Left lung (tissue), 4 donors: ENCODE measurements at regions not wholly inside any gene's neighbourhood (a gene's known extent, or its start where the extent isn't known, plus 50 kb on each side); places are given as distances from the start of the nearest gene placed in this dataset.

ENCODE experiments used
- ATAC-seq: fragments of 200-7000 bp; cut with Tn5 transposase; one replicate; pipeline ENCODE4 v1.9.1; 2020; ENCODE audit warnings: moderate library complexity
- DNase-seq, 4 donors: peaks; one replicate each; pipeline ENCODE4 v3.0.0-alpha.2; 2013 to 2020
- H3K27ac ChIP-seq, 2 donors: fragments of 200-600 bp; sonication (generic) in 1 of 2; one replicate each; pipeline versions ENCODE4 v1.5.0 to v1.8.0; 2020 to 2021
- H3K27me3 ChIP-seq, 2 donors: fragments of 200-600 bp; sonication (generic) in 1 of 2; one replicate each; pipeline versions ENCODE4 v1.5.0 to v1.8.0; 2020 to 2021
- H3K36me3 ChIP-seq, 2 donors: fragments of 200-600 bp; sonication (generic) in 1 of 2; one replicate each; pipeline versions ENCODE4 v1.5.0 to v1.8.0; 2020 to 2021
- H3K4me1 ChIP-seq, 2 donors: fragments of 200-600 bp; one replicate each; pipeline ENCODE4 v1.8.0; 2021
- H3K4me3 ChIP-seq, 2 donors: fragments of 200-600 bp; sonication (generic) in 1 of 2; one replicate each; pipeline versions ENCODE4 v1.5.0 to v1.8.0; 2020 to 2021; ENCODE audit warnings: mild to moderate bottlenecking in 1 of 2
- H3K9me3 ChIP-seq, 2 donors: fragments of 200-600 bp; sonication (generic) in 1 of 2; one replicate each; pipeline versions ENCODE4 v1.5.0 to v1.8.0; 2020 to 2021
- intact Hi-C, 2 donors: fragments of 100-400 bp; cut with DNase I; formaldehyde crosslinking; loops; one replicate each; pipeline versions ENCODE4 v1.11.2 to v1.14.2; 2022
- TF ChIP-seq, protein P1 (sequence below), 2 donors: fragments of 200-600 bp; sonication (generic) in 1 of 2; IDR thresholded peaks; one replicate each; pipeline versions ENCODE4 v1.5.0 to v1.8.0; 2021; ENCODE audit warnings: antibody characterized with exemption in 2 of 2
- donor health status: DM: no; HTN: yes; CAD: no.
- donor health status: DM: no; HTN: no; CAD: no.

DNA sequence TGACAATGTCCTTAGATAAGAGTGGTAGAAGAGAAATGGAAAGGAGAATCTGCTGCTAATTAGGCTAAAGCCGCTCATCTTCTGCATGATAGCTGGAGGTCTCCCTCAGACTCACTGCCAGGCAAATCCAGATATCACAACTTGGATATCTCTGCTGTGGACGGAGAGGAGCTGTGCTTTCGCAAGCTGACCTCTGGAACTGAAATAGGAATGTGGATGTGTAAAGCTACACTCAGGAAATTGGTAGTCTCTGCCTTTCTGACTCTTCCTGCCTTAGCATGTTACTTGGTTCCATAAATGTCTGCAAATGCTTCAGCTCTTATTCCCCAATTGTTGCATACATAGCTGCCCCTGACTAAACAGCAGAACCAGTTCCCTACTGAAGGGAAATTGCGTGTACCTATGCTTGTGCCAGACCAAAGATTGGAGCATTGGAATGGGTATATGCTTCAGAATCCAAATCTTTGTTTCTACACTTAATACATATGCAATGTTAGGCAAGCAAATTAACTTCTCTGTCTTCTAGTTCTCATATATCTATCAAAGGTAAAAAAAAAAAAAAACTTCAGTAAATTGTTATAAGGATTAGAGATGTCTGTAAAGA, 74.7 kb upstream of the ROBO2 start:
- DNase-seq (no peak), ATAC-seq (no peak)
- Histone ChIP-seq H3K27me3 (no peaks in the 10 kb centered on the region), H3K4me3 (no peak overlapping the region), H3K27ac (no peak overlapping the region), H3K4me1 (no peaks in the 10 kb centered on the region), H3K36me3 (no peaks in the 10 kb centered on the region), H3K9me3 (no peaks in the 10 kb centered on the region)
- TF ChIP-seq, protein P1, sequence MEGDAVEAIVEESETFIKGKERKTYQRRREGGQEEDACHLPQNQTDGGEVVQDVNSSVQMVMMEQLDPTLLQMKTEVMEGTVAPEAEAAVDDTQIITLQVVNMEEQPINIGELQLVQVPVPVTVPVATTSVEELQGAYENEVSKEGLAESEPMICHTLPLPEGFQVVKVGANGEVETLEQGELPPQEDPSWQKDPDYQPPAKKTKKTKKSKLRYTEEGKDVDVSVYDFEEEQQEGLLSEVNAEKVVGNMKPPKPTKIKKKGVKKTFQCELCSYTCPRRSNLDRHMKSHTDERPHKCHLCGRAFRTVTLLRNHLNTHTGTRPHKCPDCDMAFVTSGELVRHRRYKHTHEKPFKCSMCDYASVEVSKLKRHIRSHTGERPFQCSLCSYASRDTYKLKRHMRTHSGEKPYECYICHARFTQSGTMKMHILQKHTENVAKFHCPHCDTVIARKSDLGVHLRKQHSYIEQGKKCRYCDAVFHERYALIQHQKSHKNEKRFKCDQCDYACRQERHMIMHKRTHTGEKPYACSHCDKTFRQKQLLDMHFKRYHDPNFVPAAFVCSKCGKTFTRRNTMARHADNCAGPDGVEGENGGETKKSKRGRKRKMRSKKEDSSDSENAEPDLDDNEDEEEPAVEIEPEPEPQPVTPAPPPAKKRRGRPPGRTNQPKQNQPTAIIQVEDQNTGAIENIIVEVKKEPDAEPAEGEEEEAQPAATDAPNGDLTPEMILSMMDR (IDR thresholded peaks at IDR 0.05), result no peak
- intact Hi-C loops, result no loop called here

DNA sequence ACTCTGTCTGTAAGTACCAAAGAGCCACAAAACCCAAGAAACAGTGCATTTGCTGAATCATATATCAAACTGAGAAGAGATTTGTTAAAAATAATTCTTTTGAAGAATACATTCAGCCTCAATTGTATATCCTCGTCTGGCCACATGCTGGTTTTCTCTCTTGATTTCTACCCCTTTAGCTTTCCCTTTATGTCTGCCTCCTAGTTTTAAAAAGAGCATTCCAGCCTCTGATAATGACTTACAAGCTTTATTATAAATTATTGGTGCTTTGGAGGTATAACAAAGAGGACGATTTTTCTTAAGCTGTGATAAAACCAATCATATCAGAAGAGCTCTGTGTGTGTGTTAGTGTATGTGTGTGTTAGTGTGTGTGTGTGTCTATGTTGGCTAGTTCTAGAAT, 70.4 kb upstream of the ROBO2 start:
- no peak for DNase-seq
- no peaks in the 10 kb centered on the region for H3K36me3 ChIP-seq
- TF ChIP-seq, protein P1 (IDR thresholded peaks at IDR 0.05), result no peak
- H3K4me1 ChIP-seq, result no peaks in the 10 kb centered on the region
- no peak overlapping the region for H3K4me3 ChIP-seq
- H3K27me3 ChIP-seq, result no peaks in the 10 kb centered on the region
- H3K9me3 ChIP-seq, result no peaks in the 10 kb centered on the region
- intact Hi-C loops, result no loop called here
- no peak overlapping the region for H3K27ac ChIP-seq
- ATAC-seq, result no peak

DNA sequence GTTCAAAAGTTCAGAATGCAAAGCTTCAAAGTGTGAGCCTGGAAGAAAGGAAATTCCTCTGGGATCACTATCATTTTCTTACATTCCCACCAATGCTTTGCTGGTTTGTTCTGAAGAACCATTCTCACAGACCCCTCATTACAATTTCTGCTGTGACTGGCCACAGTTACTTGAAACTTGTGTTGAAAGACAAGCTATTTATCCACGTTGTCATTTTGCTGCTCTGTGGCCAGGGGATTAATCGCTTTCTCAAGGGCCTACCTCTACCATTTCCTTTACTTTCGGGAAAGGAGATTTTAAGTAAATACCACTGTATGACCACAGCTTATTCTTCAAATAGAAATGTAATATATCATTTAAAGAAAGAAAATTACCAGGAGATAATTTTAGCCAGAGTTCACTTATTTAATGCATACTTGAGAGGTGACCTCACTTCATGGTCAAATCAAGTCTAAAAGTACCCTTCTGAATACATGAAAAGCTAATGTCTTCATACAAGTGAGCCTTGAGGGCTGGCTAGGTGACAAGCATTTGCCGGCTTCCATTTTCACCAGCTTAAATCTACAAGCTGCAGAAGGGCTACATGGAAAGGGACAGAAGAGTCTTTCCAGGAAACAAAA, 69.8 kb upstream of the ROBO2 start:
- intact Hi-C loops, result no loop called here
- Histone ChIP-seq H3K4me1 (no peaks in the 10 kb centered on the region), H3K4me3 (no peak overlapping the region), H3K27ac (no peak overlapping the region), H3K27me3 (no peaks in the 10 kb centered on the region), H3K9me3 (no peaks in the 10 kb centered on the region), H3K36me3 (no peaks in the 10 kb centered on the region)
- DNase-seq (no peak), ATAC-seq (no peak)
- TF ChIP-seq, protein P1 (IDR thresholded peaks at IDR 0.05), result no peak

DNA sequence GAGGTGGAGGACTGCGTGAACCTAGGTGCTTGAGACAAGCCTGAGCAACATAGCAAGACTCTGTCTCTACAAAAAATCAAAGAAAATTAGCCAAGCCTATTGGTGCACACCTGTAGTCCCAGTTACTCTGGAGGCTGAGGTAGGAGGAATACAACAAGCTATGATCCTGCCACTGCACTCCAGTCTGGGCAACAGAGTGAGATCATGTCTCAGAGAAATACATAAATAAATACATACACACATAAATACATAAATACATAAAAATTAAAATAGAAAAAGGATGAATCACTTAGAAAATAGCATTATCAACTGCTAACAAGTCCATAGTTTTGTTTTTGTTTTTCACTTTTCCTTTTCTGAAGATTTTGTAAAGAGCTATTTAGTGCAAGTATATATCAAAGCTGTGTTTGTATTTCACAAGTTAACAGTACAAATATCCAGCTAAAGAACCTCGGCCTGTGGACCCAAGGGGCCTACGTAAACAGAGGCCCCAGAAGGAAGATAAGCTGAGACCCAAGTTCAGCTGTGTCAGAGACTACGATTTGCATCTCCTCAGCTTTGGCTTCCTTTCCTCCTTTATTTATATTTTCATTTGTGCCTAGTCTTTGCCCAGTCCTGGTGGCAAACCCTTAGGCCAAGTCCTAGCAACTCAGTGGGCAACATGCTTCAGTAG, 67.1 kb upstream of the ROBO2 start:
- Histone ChIP-seq H3K27ac (no peak overlapping the region), H3K4me3 (no peak overlapping the region), H3K36me3 (no peaks in the 10 kb centered on the region), H3K9me3 (no peaks in the 10 kb centered on the region), H3K27me3 (no peaks in the 10 kb centered on the region), H3K4me1 (no peaks in the 10 kb centered on the region)
- no peak for ATAC-seq
- intact Hi-C loops, result no loop called here
- DNase-seq, result no peak
- TF ChIP-seq, protein P1 (IDR thresholded peaks at IDR 0.05), result no peak

DNA sequence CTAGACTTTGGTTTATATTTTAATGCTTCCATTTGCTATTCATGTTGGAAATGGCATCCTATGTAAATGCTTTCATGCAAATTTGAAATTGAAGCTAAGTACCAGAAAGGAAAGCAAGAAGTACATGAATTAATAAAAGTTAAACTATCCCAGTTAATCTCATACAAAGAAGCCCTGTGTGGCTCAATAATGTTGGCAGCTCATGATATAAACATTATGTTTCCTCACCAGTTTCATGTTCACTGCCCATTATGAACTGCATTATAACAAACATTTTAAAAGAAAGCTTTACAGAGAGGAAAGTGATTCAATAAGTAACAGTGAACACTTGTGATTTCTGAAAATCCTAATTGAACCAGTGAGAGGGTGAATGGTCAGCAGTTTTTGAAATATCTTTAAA, 62.9 kb upstream of the ROBO2 start:
- H3K4me3 ChIP-seq, result no peak overlapping the region
- DNase-seq (no peak), ATAC-seq (no peak)
- H3K4me1 ChIP-seq, result no peaks in the 10 kb centered on the region
- no peaks in the 10 kb centered on the region for H3K9me3 ChIP-seq
- intact Hi-C loops, result no loop called here
- no peak overlapping the region for H3K27ac ChIP-seq
- H3K27me3 ChIP-seq, result no peaks in the 10 kb centered on the region
- TF ChIP-seq, protein P1 (IDR thresholded peaks at IDR 0.05), result no peak
- H3K36me3 ChIP-seq, result no peaks in the 10 kb centered on the region
